ENCODE measurements at regions not wholly inside any gene's neighbourhood (a gene's known extent, or its start where the extent isn't known, plus 50 kb on each side); places are given as distances from the start of the nearest gene placed in this dataset.
"Not testable (repeated sequence)": the region's sequence is repeated elsewhere in the genome, so short reads cannot be mapped to it uniquely, and the experiment has no call there.

DNA sequence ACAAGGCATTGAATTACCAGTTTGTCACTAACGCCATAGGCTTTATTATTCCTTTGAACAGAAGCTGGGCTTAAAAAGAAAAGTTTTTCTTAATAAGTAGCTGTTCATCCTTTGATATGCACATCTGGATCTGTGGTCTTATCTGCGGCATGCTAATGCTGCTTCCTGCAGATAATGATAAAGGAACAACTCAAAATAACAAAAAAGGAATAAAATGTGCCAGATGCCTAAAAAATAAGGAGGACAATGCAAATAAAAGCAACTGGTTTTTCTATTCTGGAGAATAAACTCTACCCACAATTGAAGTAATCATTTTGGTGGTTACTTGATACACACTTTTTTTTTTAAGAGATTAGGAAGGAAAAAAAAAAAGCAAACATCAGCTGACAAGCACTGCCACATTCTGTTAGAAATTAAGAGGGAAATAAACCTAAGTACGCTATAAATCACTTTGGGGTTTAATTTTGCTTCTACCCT lies 156.8 kb upstream of the SALL4 start:
- intact Hi-C loops (cut with micrococcal nuclease) = no loop called here

DNA sequence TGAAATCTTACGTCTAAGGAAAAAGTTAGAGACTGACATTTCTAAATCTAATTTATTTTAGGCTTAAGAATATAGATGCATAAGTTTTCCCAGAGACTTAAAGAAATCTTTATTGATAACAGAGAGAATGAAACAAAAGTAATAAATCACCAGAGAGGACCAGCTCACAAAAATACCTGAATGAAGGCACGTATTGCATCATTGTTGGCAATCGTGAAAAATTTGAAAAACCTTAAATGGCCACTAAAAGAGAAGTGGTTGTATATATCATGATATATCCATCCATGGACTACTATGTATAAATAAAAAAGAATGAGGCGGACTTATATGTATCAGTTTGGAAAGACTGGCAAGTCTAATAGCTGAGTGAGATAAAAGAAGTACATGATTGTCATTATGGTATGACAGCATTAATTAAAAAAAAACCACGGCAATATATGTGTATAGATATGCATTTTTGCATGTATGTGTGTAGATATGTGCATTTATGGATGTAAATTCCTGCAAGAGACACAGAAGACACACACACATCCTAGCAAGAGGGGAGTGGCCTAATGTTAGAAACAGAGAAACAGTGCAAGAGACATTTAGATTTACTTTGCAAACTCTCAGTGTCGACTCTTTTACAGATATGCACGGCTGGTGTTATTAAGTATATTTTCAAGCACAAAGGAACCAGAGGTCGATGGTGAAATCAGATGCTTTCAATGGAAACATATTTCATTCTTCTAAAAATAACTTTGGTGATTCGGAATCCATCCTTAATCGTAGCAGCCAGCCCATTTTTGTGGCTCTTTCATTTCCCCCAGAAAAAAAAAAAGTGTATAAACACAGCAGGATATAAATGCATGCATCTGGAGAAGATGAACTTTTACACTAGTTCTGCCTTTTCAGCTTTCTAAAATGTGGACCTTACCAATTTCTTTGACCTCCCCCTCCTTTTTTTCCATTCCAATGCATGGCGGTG lies 156.1 kb upstream of the SALL4 start:
- intact Hi-C loops (cut with micrococcal nuclease) = no loop called here

DNA sequence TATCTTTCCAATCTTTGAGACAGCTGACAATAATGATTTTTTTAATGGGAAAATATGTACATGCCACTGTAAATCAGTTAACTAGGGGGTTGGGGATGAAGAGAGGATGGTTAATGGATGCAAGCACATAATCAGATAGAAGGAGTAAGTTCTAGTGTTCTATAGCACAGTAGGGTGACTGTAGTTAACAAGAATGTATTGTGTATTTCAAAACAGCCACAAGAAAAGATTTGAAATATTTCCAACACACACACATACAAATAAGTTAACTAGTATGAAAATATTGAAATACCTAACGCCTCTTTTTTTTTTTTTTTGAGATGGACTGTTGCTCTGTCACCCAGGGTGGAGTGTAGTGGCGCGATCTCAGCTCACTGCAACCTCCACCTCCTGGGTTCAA lies 153.4 kb upstream of the SALL4 start:
- intact Hi-C loops (cut with micrococcal nuclease) = no loop called here

DNA sequence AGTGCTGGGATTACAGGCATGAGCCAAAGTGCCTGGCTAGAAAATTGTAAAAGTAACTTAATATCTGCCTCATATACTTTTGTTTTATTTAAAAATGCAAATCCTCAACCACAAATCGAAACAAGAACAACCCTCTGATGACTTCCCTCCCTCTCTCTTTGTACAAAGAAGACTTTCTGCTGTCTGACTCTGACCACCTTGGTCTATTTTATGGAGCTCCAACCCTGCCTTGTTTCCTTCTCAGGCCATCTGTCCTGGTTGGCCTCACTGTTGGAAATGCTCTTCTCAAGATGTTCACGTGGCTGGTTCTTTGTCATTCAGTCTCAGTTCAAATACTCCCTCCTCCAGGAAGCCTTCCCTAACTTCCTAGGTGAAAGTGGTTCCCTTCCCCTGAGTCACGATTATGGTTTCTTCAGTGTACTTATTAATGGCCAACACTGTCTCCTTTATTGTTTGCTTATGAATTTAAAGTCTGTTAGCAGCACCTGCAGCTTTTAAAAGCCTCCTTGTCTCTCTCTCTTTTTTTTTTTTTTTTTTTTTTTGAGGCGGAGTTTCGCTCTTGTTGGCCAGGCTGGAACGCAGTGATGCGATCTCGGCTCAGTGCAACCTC lies 151.5 kb upstream of the SALL4 start:
- intact Hi-C loops (cut with micrococcal nuclease) = no loop called here

DNA sequence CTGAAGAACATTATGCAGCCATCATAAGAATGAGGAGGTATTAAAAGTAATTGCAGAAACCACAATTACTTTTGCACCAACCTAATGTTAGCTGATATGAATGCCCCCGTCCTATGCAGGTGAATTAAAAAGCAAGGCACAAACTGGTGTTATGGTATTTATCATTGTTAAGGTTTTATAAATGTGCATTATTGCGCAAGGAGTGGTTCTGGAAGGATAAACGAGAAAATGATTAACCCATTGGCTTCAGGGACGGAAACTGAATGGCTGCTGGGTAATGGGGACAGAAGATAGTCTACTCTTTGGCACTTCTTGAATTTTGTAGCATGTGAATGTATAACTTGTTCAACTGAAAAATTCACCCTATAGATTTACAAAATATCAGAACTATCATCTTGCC lies 148.6 kb upstream of the SALL4 start:
- intact Hi-C loops (cut with micrococcal nuclease) = no loop called here

DNA sequence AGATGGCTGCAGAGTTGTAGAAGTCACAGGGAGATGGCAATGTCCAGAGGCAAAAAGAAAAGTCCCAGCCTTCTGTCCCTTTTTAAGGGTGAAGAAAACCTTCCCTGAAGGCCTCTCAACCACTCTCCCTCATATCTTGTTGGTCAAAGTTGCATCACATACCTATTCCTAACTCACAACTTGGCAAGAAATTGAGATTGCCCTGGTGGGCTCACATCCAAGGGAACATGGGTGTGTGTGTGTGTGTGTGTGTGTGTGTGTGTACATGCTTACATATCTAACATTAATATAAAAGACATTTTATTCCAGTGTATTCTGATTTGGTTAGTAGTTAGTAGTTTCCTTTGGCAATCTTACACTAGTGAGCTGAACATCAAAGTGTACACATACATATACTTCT lies 144.3 kb upstream of the SALL4 start:
- intact Hi-C loops (cut with micrococcal nuclease) = no loop called here

DNA sequence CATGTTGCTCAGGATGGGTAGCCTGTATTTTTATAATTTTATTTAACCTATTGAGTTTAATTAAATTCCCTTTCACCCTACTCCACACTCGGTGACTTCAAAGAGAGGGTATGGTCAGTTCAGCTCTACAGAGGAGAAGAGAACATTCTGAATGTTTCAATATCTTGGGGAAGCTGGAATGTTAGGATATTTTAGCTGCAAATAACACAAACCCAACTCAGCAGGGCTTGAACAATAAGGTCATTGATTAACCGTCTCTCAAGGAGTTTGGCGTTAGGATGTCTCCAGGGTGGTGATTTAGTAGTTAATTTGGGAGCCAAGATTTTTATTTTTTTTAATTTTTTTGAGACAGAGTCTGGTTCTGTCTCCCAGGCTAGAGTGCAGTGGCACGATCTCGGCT lies 143.6 kb upstream of the SALL4 start:
- intact Hi-C loops (cut with micrococcal nuclease) = no loop called here

DNA sequence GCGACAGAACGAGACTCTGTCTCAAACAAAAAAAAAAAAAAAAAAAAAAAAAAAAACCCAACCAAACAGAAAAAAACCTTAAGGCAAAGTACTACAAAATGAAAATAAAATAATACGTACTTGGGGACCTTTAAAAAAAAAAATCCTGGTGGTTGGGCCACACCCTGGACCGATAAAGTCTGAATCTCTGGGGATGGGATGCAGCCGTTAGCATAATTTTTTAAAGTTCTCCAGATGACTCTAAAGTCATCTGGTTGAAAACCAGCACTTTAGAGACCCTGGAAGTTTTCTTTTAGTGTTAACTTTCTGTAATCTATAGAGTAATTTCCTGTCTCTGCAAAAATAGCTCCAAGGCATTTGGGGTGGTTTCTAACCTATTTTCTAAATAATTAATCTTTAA lies 142.9 kb upstream of the SALL4 start:
- intact Hi-C loops (cut with micrococcal nuclease) = no loop called here

DNA sequence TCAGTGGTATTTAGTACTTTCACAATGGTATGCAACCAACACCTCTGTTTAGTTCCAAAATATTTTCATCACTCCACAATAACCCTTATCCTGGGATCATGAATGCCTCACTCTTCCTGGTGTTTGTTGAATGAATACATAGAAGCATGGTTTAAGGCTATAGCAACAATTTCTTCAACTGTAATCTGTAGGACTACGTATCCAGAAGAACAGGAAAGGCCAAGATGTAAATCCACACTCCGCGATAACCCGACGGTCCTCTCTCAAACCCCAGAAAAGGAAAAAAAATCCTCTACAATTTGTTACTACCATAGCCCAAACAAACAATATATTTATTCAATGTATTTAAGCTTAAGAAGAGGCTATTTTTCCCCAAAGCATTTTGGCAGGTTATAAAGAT lies 141.4 kb upstream of the SALL4 start:
- intact Hi-C loops (cut with micrococcal nuclease) = no loop called here

DNA sequence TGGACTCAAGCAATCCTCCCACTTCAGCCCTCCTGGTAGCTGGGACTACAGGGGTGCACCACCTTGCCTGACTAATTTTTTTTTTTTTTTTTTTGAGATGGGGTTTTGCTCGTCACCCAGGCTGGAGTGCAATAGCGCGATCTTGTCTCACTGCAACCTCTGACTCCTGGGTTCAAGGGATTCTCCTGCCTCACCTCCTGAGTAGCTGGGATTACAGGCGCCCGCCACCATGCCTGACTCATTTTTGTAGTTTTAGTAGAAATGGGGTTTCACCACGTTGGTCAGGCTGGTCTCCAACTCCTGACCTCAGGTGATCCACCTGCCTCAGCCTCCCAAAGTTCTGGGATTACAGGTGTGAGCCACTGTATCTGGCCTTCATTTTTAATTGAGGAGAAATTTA lies 141.0 kb upstream of the SALL4 start:
- intact Hi-C loops (cut with micrococcal nuclease) = not testable (repeated sequence)

DNA sequence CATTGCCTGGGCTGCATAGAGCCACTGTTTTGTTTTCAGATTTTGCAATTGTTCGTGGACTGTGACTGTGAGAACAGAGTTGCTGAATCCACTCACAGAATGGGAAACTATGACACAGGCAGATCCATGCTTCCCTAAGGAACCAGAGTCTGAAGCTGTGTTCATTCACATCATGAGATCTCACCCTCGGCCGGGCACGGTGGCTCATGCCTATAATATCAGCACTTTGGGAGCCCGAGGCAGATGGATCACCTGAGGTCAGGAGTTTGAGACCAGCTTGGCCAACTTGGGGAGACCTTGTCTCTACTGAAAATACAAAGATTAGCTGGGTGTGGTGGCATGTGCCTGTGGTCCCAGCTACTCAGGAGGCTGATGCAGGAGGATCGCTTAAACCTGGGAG lies 139.2 kb upstream of the SALL4 start:
- intact Hi-C loops (cut with micrococcal nuclease) = no loop called here

DNA sequence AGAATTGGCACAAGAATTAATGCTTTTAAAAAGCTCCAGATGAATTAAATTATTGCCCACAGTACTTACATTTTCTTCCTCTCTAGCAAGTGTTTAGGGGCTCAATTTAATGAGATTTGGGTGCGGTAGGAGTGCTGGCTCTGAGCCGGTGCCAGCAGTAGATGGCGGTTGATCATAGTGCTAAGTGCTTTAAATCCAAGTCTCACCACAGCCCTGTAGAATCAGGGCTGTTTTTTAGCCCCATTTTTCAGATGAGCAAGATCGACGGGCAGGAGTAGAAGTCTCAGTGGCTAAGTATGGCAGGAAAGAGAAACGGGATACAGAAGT lies 136.9 kb upstream of the SALL4 start:
- intact Hi-C loops (cut with micrococcal nuclease) = no loop called here

DNA sequence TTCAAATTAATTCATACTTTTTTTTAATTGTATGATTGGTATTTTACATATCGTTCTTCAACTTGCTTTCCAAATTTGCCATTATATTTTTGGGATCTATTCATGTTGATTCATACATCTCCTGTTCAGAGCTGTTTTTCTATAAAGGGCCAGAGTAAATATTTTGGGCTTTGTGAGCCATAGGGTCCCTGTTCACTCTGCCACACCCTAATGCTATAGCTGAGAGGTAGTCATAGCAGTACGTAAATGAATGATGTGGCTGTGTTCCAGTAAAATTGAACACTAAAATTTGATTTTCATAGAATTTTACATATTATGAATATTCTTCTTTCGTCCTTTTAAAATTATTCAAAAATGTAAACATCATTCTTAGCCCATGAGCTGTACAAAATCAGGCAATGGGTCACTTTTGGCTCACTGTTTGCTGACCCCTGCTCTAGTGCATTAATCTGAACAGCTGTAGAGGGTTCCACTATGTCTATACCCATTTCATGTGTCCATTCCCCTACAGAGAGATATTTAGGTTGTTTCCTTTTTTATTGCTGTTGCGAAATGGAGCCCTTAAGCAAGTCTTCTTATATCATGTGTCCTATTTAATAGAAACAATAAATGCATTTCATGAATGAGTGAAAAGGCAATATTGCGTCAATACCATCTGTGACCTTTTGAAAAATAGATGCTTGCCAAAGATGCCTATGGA lies 136.4 kb upstream of the SALL4 start:
- intact Hi-C loops (cut with micrococcal nuclease) = no loop called here

DNA sequence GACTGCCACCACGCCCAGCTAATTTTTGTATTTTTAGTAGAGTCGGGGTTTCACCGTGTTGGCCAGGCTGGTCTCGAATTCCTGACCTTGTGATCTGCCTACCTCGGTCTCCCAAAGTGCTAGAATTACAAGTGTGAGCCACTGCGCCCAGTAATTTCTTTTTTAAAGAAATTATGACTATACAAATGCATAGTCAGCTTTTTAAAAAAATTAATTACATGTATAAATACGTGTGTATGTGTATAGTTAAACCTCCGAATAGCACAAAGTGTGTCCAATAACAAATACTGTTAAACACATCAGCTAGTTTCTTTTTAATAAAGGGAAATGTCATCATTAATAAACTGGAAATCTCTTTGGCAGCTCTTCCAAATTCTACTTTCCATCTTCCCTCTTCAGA lies 135.5 kb upstream of the SALL4 start:
- intact Hi-C loops (cut with micrococcal nuclease) = no loop called here

DNA sequence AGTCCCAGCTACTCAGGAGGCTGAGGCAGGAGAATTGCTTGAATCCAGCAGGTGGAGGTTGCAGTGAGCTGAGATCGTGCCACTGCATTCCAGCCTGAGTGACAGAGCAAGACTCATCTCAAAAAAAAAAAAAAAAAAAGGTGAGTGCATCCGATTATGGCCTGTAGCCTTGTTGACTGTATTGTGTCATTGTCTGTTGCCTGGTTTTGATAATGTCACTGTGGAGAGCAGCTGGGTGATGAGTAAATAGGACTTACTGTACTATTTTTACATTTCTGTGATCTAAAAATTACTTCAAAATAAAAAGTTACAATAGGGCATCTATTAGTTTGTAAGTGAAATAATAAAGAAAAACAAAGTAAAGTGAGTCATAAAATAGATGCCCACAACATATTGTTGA lies 134.1 kb upstream of the SALL4 start:
- intact Hi-C loops (cut with micrococcal nuclease) = no loop called here

DNA sequence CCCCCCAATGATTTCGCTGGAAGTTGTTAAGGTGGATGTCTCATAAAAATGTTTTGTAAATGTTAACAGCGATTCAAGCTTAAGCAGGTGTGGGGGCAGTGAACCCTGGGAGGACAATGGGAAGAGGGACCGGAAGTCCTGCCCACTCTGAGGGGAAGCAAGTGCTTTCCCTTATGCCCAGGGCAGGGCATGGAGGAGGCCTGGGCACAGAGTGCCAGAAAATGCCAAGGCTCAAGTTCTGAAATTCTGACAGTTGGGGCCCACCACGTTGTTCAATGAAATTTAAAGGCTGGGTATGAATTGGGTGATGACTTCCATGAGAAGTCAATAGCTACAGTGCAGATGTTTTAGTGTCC lies 132.7 kb upstream of the SALL4 start:
- intact Hi-C loops (cut with micrococcal nuclease) = no loop called here

DNA sequence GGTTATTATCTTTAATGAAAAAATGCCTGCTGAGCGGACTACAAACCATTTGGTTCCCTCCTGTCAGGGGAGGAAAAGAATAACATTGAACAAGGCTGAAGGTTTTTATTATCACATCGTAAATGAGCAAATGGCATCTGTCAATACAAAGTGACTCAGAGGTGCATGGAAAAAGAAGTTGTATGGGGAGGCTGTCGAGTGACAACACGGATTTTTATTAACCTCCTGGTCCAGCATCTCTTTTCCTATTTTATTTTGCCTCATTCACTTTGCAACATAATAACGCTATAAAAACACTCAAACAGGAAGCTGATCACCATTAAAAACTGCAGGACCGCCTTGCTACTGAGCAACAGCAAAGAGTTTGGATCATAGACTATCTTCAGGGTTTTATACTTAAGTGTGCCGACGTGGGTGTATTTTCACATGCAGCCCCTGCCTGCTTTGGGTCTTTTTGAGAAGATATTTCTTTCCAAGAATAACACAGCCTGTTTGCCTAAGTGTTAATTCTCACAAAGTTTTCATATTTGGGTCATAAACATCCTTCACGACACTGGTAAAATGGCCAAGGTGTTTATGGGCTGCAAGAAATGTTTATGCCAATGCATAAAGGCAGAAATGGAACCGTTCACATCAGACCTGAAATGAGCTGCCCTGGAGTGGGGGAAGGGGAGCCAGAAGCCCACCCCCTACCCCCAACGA lies 132.1 kb upstream of the SALL4 start:
- intact Hi-C loops (cut with micrococcal nuclease) = no loop called here

DNA sequence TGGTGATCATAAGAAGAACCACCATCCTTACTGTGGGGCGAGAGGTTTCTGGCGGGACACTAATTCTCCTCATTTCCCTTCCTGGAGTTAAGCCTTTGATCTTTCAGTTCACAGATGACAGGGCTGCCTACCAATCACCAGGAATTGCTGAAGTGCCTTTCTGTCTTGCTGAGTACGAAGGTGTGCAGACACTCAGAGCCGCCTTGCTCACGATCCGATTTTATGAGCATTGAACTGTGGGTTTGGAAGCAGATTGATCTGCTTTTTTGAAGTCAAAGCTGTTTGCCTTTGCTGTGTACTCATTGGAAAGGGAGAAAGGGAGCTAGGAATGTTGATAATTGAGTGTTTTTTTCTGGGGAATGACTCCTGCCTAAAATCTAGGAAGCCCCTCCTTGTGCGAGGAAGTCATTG lies 129.1 kb upstream of the SALL4 start:
- intact Hi-C loops (cut with micrococcal nuclease) = no loop called here

DNA sequence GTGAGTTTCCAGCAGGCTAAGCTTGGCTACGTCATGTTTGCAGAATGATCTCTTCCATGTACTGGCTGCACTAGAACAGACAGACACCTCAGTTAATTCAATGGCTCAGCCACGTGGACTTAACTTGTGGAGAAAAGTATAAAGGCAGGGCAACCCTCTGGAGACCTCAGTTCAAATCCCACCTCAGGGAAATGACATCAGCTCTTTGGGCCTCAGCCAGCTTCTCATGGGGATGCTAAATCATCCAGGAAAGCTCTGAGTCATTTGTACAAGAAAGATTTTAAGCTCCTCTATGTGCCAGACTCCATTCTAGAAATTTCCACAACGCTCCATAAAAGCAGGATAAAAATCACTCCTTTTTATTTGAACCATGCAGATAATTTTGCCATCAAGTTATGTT lies 128.5 kb upstream of the SALL4 start:
- intact Hi-C loops (cut with micrococcal nuclease) = no loop called here

DNA sequence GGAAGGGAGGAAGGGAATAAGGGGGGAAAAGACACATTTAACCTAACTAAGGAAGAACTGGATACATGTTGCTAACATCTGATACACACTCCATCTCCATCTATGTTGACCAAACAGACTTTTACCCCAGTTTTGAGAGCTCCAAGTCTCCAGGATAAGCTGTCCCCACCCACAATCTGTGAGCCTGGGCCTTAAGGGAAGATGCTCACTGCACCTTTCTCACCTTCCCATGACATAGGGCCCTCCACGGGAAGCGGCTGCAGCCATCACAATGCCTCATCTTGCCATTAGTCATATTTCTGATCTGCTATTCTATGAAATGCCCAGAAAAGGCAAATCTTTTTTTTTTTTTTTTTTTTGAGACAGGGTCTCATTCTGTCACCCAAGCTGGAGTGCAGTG lies 126.6 kb upstream of the SALL4 start:
- intact Hi-C loops (cut with micrococcal nuclease) = no loop called here

DNA sequence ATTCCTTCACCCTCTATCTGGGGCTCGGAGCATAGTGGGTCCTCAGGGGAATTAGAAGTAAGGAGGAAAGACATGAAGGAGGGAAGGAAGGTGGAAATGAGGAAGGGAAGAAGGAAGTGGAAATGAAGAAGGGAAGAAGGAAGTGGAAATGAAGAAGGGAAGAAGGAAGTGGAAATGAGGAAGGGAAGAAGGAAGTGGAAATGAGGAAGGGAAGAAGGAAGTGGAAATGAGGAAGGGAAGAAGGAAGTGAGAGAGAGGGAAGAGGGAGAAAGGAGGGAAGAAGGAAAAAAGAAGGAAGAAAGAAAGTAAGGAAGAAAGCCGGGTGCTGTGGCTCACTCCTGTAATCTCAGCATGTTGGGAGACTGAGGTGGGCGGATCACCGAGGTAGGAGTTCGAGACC lies 125.6 kb upstream of the SALL4 start:
- intact Hi-C loops (cut with micrococcal nuclease) = not testable (repeated sequence)
